ENCODE measurements at regions not wholly inside any gene's neighbourhood (a gene's known extent, or its start where the extent isn't known, plus 50 kb on each side); places are given as distances from the start of the nearest gene placed in this dataset.
A peak's percentile ranks its signal among the peaks of the same experiment; 100 is the strongest.

GRCh38 chr10:90650858-90651257, 207.0 kb downstream of the HTR7 start:
- no peaks in the 10 kb centered on the region for H3K36me3 ChIP-seq (ENCODE audit: control insufficient read depth, insufficient read depth, low read length)
- TF ChIP-seq CTCF (IDR thresholded peaks at IDR 0.05; ENCODE audit: insufficient read depth, low read length, poor library complexity, severe bottlenecking): no peak
- no peak for DNase-seq (ENCODE audit: extremely low read depth, insufficient read length)
- H3K27me3 ChIP-seq (replicated peaks; ENCODE audit: control insufficient read depth, insufficient read depth, low read length): no peaks in the 10 kb centered on the region
- H3K4me3 ChIP-seq (replicated peaks; ENCODE audit: low read depth, low read length): no peak overlapping the region

- H3K27me3 ChIP-seq (replicated peaks; ENCODE audit: control insufficient read depth, insufficient read depth, low read length): no peaks in the 10 kb centered on the region
- H3K4me3 ChIP-seq (replicated peaks; ENCODE audit: low read depth, low read length): no peak overlapping the region
- H3K36me3 ChIP-seq (ENCODE audit: control insufficient read depth, insufficient read depth, low read length): no peaks in the 10 kb centered on the region
- TF ChIP-seq CTCF (IDR thresholded peaks at IDR 0.05; ENCODE audit: insufficient read depth, low read length, poor library complexity, severe bottlenecking): peak; percentile 46
- no peak for DNase-seq (ENCODE audit: extremely low read depth, insufficient read length)
Observed at GRCh38 chr10:90652519-90652918, 205.3 kb downstream of the HTR7 start.

GRCh38 chr10:90658791-90659190, 199.0 kb downstream of the HTR7 start:
- Histone ChIP-seq H3K4me3 (replicated peaks; ENCODE audit: low read depth, low read length) (no peak overlapping the region), H3K36me3 (ENCODE audit: control insufficient read depth, insufficient read depth, low read length) (no peaks in the 10 kb centered on the region), H3K27me3 (replicated peaks; ENCODE audit: control insufficient read depth, insufficient read depth, low read length) (no peaks in the 10 kb centered on the region; the same call in 1 of the 2 replicates)
- peak; percentile 28 for TF ChIP-seq CTCF (IDR thresholded peaks at IDR 0.05; ENCODE audit: insufficient read depth, low read length, poor library complexity, severe bottlenecking)
- DNase-seq (ENCODE audit: extremely low read depth, insufficient read length): no peak

- H3K27me3 ChIP-seq (replicated peaks; ENCODE audit: control insufficient read depth, insufficient read depth, low read length): no peaks in the 10 kb centered on the region
- no peaks in the 10 kb centered on the region for H3K36me3 ChIP-seq (ENCODE audit: control insufficient read depth, insufficient read depth, low read length)
- no peak for DNase-seq (ENCODE audit: extremely low read depth, insufficient read length)
- no peak for TF ChIP-seq CTCF (IDR thresholded peaks at IDR 0.05; ENCODE audit: insufficient read depth, low read length, poor library complexity, severe bottlenecking)
- H3K4me3 ChIP-seq (replicated peaks; ENCODE audit: low read depth, low read length): no peak overlapping the region
Observed at GRCh38 chr10:90665905-90666662, 191.8 kb downstream of the HTR7 start.

GRCh38 chr10:90674461-90674860, 183.4 kb downstream of the HTR7 start:
- Histone ChIP-seq H3K36me3 (ENCODE audit: control insufficient read depth, insufficient read depth, low read length) (no peaks in the 10 kb centered on the region), H3K4me3 (replicated peaks; ENCODE audit: low read depth, low read length) (no peak overlapping the region), H3K27me3 (replicated peaks; ENCODE audit: control insufficient read depth, insufficient read depth, low read length) (no peaks in the 10 kb centered on the region)
- no peak for DNase-seq (ENCODE audit: extremely low read depth, insufficient read length)
- no peak for TF ChIP-seq CTCF (IDR thresholded peaks at IDR 0.05; ENCODE audit: insufficient read depth, low read length, poor library complexity, severe bottlenecking)
